ENCODE measurements at regions not wholly inside any gene's neighbourhood (a gene's known extent, or its start where the extent isn't known, plus 50 kb on each side); places are given as distances from the start of the nearest gene placed in this dataset.

DNA sequence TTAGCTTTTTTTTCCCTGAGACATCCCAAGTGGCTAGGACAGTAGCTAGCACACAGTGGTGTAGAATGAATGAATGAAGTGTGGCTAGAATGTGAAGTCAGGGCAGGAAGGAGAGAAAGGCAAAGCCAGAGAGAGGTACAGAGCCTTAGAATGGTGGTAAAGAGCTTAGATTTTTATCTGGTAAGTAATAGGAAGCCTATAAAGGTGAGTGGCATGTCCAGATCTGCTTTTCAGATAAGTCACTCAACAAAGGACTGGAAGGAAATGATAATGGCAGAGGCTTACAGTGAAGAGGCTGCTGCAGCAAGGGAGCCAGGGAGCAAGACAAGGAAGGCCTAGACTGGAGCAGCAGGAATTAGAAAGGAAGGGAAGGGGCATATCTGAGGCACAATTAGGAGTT lies 96.0 kb upstream of the PRDM1 start:
- no peak for DNase-seq

DNA sequence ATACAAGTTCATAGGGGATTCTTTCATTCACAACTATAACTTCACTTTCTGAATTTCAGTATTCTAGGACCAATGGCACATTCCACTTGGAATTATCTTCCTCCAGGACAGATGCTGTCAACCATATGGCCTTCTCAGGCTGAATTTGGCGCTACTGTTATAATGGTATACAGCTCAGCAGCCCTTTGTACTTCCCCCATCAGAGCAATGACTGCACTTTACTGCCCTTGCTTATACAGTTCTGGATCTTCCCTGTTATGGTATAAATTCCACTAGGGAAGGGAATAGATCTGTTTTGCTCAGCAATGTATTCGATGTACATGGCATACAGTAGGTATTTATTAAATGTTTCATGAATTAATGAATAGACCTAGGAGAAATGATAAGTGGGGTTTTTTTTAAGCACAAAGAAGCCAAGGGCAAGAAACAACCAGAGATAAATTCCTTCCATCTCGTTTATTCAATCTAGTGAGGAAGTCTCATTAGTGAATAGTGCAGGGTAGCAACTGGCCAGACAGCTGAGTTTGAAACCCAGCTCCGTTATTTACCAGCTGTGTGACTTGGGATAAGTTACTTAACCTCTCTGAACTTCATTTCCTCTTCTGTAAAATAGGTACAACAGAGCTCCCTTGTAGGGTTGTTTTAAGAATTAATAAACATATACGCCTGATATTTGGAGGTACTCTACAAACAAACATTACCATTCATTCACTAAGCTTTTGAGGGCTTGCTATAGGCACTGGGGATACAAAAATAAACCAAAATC lies 97.1 kb upstream of the PRDM1 start:
- DNase-seq = no peak

DNA sequence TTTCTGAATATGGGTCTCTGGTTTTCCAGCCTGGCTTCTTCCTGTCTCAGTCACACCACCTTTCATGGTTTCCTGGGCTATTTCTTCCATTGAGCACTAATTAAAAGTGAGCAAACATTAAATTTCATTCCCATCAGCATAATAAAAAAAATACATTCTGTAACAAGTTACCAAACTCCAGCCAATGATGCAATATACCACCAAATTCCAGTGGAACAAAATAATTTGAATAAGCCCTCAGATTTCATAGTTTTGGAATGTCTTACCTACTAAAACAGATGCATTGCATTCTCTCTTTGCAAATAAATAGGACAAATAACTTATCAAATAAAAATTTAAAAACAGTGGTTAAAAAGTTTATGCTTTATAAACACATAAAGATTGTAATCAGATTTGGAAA lies 97.8 kb upstream of the PRDM1 start:
- no peak for DNase-seq

DNA sequence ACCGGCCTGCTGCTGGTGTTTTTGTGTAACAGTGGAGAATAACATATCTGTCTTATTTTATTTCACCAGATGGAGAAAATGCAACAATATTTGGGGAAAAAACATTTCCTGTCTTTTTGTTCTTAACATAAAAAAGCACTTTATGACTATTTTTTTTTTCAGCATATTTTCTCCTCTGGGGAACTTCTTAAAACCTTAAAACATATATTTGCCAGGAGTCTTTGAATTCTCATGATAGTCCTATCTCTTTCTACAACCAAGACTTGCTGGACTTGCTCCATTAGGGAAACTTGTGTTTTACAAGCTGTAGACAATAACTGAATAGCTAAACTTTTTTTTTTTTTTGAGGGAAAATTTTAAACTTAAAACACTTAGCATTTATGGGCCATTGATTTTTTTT lies 98.6 kb upstream of the PRDM1 start:
- no peak for DNase-seq

DNA sequence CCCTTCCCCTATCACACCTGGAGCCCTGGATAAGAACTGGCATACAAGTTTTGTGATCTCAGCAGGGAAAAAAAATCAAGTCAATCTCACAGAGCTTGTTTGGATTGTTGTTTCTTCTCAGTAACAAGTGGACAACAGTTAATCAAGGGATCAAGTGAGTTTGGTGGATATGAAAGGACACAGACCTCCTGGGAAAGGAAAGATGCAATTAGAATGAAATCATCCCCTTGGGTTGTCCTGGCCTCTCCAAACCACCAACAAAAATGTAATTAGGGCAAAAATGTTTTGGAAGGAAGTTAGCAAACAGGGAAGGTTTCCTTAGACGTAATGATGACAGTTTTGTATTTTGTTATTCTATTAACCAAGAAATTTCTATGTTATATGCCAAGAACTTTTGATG lies 99.1 kb upstream of the PRDM1 start:
- peak in 1 of 4 experiments; percentile 40 for DNase-seq

DNA sequence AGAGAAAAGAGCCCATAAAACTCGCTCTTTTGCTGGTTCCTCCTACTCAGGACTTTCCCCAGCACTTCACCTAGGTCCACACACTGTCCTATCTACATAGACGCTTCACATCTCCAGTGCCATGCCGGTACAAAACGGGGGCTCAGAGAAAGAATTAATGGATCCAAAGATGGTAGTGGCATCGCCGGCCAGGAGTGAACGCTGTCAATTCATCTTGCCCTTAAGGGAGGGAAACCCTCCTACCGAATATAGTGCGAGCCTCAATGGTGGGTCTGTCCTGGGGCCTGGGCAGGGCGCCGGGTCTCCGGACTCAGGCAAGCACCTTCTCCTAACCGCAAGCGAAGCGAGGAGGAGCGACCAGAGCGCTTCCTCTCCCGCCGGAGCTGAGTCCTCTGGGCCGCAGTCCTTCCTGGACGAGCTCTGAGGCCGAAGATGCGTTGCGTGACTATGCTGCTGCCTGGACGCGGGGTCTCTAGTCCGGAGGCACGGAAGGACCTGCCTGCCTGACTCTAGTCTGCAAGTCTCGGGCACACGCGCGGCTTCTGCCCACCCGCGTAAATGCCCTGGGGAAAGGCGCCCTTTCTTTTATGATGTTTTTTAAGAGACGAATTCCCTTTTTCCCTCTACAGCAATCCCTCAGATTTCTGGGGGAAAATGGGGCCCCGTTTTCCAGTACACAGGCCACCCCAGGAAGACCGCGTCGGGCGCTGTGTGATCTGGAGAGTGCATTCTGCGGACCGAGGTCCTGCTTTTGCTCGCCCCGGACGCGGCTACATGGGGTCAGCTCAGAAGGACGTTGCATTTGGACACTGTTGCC lies 100.1 kb upstream of the PRDM1 start:
- peak; percentile 49 to 66 (median 59) for DNase-seq

DNA sequence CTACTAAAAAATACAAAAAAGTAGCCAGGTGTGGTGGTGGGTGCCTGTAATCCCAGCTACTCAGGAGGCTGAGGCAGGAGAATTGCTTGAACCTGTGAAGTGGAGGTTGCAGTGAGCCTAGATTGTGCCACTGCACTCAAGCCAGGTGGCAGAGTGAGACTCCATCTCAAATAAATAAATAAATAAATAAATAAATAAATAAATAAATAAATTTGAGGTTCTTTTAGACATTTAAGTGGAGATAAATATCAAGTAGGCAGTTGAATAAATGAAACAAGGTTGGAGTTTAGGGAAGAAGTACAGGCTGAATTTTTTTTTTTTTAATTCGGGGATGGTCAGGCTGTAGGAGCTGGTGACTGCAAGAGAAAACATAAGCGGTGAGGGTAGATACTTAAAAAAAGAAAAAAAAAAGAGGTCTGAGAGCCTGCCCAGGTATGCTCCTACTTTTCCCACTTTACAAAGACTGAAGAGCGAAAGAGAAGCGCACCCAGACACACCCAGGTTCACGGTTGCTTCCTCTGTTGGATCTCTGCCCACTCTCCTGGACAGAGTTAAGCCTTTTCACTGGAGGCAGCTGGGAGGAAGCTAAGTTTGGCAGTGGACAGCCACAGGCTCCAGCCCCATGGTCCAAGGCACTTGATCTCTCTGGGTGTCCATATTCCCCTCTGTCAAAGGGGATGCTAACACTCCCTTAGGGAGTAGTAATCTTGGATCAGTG lies 100.9 kb upstream of the PRDM1 start:
- DNase-seq = peak; percentile 37 to 61 (median 50)

DNA sequence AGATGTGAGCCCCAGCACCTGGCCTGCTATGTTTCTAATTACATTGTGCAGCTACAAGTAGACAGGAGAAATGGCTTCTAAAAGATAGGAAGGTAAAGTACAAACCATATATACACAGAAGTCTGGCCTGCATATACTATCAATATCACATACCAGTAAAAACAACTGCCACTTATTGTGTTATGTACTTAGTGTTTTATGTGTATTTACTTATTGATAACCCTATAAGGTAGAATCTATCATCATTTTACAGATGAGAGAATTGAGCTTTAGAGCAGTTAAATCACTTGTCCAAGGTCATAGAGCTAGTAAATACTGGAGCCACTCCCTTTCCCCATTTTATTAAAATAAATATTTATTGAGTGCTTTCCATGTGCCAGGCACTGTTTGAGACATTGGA lies 102.4 kb upstream of the PRDM1 start:
- DNase-seq = no peak

DNA sequence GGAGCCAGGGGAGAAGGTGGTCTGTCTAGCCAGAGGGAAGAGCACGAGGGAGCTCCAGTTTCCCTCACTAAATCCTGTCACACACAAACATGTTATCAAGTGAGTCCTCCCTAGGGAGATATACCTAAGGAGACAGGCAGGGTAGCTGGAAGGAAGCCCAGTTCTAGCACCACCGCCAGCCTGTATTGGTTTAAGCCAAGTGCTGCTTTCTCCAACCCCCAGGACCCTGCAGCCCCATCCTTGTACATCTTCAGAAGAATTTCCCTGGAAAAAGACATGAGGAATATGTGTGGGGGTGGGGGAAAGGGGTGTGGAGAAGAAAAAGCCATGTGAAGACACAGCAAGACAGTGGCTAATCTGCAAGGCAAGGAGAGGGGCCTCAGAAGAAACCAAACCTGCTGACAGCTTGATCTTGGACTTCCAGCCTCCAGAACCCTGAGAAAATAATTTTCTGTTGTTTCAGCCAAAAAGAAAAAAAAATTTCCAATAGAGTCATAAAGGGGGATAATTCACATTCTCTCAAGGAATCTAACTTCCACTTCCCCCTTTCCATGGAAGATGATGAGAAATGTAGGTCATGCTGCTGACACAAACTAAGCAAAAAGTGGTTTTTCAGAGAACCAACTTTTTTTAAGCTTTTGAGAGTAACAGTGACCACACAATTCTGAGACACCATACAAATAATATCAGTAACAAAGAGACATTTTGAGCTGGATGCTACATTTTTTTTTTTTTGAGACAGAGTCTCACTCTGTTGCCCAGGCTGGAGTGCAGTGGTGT lies 103.2 kb upstream of the PRDM1 start:
- peak; percentile 59 to 92 (median 76) for DNase-seq

DNA sequence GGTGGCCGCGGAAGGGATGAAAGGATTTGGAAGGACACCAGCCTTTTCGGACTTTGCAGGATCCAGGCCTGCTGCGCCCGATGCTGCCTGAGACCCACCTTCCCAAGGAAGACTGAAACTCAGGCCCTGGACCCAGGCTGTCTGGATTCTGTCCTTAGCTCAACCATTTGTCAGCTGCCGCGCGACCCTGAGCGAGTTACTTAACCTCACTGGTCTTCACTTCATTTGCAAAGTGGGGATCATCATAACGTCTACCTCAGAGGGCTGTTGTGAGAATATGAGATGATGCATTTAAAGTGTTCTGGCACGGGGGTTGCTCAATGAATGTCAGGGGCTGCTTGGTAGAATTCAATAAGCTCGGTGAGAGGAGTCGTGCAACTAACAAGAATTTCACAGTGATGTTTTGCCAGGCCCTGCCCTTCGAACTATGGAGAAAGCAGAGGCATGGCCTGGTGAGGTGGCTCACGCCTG lies 104.2 kb upstream of the PRDM1 start:
- DNase-seq = no peak

DNA sequence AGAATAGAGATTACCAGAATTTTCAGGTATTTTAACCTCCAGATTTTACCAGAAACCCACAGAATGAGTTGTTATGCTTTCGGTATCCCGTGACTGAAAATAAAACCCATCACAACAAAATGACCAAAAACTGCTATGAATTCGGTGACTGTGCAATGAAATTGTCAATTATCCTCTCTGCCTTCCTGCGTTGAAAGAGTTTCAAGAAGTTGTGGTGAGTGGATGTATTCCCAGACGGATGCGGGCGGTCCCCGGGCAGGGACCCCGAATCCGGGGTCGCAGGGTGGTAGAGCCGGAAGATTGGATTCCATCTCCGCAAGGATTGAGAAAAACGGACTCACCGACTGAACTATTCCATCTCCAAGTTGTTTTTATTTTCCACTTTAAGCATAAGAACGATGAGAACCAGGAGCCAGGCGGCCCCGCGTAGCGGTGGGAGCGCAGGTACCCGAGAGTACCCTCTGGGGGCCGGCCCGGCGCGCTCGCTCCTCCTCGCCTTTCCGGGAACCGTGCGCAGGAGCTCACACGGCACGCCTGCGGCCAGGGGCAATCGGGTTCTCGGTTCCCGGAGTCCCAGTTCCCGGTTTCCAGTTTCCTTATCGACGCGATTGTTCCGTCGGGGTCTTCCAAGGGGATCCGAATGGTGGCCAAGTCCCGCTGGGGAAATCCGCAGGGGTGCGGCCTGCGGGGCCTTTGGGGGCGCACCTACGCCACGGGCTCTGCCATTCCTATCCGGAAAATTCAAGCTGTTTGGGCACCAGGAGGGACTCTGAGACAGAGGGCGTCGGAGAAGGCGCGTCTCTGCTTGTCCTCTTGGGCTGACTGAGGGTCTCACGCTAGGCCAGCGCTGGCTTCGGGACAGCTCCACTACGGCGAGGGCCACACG lies 104.9 kb upstream of the PRDM1 start:
- DNase-seq = peak in 1 of 4 experiments; percentile 67

DNA sequence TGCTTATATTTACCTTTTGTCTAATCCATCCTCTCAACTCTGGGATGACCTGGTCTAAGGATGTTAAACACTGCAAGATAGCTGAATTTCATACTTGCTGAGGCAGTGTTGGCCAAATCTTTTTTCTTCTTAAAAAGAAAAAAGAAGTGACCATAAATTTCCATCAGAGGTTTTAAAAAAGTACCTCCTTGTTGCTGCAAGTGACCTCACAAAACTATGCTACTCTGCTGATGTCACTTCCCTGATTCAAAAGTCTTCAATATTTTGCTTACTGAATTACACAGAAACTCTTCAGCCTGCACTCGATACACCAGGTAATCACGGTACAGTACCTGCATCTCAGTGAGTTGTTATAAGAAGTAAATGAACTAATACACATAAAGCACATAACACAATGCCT lies 107.2 kb upstream of the PRDM1 start:
- DNase-seq = peak in 1 of 4 experiments; percentile 51

DNA sequence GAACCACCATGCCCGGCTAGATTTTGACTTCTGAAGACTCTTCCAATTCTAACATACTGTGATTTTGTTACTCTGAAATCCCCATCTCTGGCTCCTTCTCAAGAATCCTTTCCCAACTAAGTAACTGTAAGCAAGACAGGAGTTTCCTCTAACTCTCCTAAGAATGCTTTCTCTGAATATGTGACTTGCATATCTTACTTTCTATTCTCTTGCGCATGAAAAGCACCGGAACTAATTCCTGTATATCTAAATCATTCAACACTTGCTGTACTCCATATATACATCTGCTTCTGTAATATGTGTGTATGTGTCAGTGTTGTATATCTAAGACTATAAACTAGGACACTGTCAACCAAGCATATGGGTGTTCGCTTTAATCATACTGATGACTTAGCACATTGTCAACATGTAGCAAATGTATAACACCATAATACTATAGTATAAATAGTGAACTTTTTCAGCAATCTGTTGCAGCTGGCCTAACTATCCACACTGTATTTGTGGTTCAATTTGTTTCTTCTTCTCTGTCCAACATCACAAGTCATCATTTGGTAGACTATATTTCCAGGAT lies 108.1 kb upstream of the PRDM1 start:
- DNase-seq = no peak

DNA sequence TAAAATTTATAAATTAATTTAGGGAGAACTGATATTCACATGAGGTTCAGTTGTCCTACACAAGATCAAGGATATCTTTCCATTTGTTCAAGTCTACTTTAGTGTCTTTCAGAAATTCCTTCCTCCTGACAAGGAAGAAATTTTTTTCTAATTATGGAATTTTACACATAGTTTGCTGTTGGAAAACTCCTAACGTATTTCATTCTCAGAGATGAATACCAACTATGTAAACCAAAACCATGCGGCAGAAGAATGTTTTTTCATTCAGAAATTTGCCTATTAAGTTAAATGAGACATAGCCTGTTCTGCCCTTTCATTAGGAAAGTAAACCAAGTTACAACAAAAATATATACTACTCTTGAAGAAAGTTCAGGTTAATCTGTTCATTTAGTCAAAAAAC lies 111.2 kb upstream of the PRDM1 start:
- no peak for DNase-seq

DNA sequence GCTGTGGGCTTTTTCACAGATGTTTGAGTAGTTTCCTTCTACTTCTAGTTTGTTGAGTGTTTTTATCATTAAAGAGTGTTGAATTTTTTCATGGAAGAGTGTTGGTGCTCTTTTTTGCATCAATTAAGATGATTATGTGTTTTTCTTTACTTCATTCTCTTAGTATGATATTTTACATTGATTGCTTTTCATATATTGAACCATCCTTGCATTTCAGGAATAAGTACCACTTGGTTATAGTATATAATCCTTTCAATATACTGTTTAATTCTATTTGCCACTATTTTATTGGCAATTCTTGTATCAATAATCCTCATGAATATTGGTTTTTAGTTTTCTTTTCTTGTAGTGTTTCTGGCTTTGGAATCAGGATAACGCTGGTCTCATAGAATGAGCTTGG lies 113.7 kb upstream of the PRDM1 start:
- no peak for DNase-seq

DNA sequence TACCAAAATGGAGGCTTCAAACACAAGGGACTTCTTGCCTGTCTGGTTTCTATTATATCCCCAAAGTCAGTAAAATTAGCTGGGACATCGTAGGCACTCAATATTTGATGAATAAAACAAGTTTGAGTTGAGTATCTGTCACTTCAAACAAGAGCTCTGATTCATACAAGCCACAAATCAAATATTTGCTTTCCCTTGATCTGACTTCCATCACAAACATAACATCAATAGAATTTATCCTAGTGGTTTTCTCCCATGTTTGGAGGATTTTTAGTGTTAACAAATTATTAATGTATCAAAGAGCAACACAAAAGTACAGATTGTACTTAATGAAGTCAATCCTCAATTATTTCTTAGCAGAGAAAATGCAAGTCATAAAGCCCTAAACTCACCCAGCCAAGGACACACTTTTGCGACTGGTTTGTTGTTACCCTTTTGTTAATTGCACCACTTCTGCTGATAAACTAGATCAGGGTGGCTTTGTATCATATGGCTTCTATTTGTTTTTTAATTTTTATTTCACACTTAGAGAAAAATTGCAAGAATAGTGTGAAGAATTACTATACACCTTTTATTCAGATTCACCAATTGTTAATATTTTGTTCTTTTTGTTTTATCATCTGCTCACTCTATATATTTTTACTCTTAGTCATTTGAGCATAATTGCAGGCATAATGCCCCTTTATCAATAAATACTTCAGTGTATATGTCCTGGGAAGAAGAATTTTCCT lies 117.4 kb upstream of the PRDM1 start:
- no peak for DNase-seq

DNA sequence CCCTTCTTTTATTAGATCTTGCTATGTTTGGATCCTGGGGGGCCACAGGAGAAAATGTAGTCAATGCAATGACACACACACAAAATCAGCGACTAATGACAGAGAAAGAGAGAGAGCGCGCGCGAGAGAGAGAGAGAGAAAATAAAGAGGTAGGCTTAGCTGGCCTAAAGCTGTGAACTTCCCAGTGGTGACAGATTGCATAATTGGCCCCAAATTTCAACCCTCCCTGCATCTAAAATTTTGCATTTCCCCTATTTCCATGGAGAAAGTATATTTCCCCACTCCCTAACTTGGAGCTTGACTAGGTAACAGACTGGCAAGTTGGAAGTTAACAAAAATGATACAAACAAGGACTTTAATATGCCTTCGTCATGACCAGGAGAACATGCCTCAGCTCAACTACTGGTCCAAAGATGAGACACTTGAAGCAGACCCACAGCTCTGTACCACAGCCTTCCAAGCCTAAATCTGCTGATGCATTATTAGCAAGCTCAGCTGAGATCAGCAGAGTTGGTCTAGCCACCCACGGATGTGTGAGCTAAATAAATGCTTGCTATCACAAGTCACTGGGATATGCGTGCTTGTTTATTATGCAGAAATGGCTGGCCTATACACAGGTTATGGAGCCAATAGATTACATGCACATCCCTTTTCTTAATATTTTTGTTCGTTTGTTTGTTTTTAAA lies 118.1 kb upstream of the PRDM1 start:
- peak; percentile 84 to 94 (median 88) for DNase-seq

DNA sequence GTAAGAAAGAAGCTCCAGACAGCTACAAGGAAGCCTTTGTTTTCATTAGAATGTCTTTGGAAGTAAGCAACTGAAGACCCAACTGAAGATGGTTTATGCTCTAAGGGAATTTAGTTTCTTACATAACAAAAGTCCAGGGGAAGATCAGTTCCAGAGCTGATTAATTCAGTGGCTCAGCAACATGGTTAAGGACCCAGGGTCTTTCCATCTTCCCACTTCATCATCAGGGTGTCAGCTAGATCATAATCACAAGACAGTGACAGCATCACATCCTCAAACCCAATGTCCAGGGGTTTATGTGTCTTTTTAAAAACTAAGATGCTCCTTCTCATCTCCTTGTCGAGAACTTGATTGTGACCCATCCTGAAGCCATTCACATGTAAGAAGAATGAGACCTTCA lies 119.7 kb upstream of the PRDM1 start:
- DNase-seq = peak; percentile 46 to 77 (median 58)

DNA sequence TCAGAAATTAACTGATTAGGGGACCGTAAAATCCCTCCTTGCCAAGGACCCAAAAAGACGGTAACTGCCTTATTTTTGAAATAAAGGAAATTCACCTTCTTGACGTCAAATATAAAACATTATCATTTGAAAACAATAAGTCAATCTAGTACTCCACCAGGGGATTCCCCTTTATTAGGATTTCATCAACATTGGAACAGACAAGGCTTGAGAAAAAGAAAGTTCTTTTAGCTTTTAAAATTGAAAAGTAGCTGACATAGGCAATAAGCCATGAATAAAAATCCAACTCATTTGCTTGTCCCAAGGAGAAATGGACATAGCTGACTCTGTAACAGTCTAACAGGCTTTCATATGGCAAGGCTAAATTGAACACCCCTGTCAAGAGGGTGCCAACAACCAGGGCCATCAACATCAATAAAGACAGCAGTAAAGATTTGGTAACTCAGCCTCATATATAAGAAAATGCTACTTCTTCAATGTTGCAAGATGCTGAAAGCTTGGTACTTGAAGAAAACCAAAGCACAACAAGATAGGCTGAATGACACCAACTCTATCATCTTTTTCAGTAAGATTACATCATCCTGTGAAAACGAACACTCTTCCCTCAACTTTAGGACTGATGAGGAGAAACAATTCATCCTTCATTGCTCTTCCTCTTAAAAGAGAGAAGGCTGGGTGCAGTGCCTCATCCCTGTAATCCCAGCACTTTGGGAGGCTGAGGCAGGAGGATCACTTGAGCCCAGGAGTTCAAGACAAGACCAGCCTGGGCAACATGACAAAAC lies 121.0 kb upstream of the PRDM1 start:
- DNase-seq = no peak

Data from suppressor macrophage (primary cell).